T-helper 1 cell treated with Interleukin-12 subunit alpha and Interleukin-12 subunit beta and Interleukin-4 antibody, amounts not matched to agents 30 μg/mL and 1 μg/mL, for 36 hours (primary cell): ENCODE measurements at regions not wholly inside any gene's neighbourhood (a gene's known extent, or its start where the extent isn't known, plus 50 kb on each side); places are given as distances from the start of the nearest gene placed in this dataset.
"Not testable (repeated sequence)": the region's sequence is repeated elsewhere in the genome, so short reads cannot be mapped to it uniquely, and the experiment has no call there.

ENCODE experiments used
- H3K27ac Mint-ChIP-seq: one replicate; pipeline ENCODE4 v1.8.0; 2021; ENCODE audit warnings: mild to moderate bottlenecking, mixed read lengths
- H3K27me3 Mint-ChIP-seq: one replicate; pipeline ENCODE4 v1.8.0; 2021; ENCODE audit warnings: low read depth, mixed read lengths
- H3K36me3 Mint-ChIP-seq: one replicate; pipeline ENCODE4 v1.8.0; 2021; ENCODE audit warnings: low read depth, mixed read lengths
- H3K4me1 Mint-ChIP-seq: one replicate; pipeline ENCODE4 v1.8.0; 2021; ENCODE audit warnings: low read depth, mixed read lengths
- H3K4me3 Mint-ChIP-seq: one replicate; pipeline ENCODE4 v1.8.0; 2021; ENCODE audit warnings: mild to moderate bottlenecking, moderate library complexity, mixed read lengths
- H3K9me3 Mint-ChIP-seq: one replicate; pipeline ENCODE4 v1.8.0; 2021; ENCODE audit warnings: mixed read lengths

- H3K9me3 Mint-ChIP-seq, result peaks cover 17% of the 10 kb centered on the region
- H3K27ac Mint-ChIP-seq, result no peak overlapping the region
- H3K27me3 Mint-ChIP-seq, result no peaks in the 10 kb centered on the region
- H3K4me1 Mint-ChIP-seq, result no peaks in the 10 kb centered on the region
- H3K4me3 Mint-ChIP-seq, result no peak overlapping the region
- H3K36me3 Mint-ChIP-seq, result no peaks in the 10 kb centered on the region
Measured at GRCh38 chr16:65388592-65388991, 266.7 kb upstream of the CDH11 start.

- Mint-ChIP-seq H3K27ac (no peak overlapping the region), H3K36me3 (no peaks in the 10 kb centered on the region), H3K27me3 (no peaks in the 10 kb centered on the region), H3K9me3 (peaks cover 18% of the 10 kb centered on the region), H3K4me1 (no peaks in the 10 kb centered on the region), H3K4me3 (no peak overlapping the region)
Measured at GRCh38 chr16:65386672-65387071, 264.8 kb upstream of the CDH11 start.

DNA sequence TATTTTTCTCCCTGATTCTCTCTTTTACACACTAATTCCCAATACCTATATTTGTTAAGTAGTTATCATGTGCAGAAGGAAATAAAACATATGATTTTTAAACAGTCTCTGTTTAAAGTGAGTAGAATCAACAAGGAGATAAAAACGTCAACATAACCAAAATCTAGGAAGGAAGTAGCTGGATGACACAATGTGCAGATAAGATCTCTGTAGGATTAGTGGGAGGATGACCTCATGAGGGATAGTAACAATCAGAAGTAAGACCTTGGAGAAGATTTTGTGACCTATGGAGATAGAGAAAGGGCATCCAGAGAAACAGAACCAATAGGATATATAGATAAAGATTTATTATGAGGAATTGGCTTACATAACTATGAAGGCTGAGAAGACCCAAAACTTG is 262.6 kb upstream of the CDH11 start:
- Mint-ChIP-seq H3K27me3 (no peaks in the 10 kb centered on the region), H3K4me1 (no peaks in the 10 kb centered on the region), H3K36me3 (no peaks in the 10 kb centered on the region), H3K4me3 (no peak overlapping the region), H3K9me3 (peaks cover 18% of the 10 kb centered on the region), H3K27ac (no peak overlapping the region)

DNA sequence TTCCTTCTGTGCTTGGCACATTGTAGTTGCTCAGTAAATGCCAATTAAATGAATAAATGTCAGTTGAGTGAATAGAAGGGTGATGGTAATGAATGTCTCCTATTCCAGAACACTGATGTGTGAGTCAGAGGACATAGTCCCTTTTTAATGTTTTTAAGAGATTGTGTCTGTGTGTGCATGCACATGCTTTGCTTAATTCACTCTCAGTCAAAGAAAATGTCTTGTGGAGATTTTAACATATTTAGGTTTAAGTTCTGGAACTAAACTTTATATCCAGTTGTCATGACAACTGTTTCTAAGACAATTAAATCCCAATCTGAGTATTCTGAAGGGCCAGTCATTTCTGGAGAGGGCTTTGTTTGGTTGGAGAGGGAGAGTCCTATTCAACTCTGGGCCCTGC is 255.3 kb upstream of the CDH11 start:
- H3K36me3 Mint-ChIP-seq, result no peaks in the 10 kb centered on the region
- H3K4me1 Mint-ChIP-seq, result no peaks in the 10 kb centered on the region
- peaks cover 7% of the 10 kb centered on the region for H3K9me3 Mint-ChIP-seq
- H3K4me3 Mint-ChIP-seq, result no peak overlapping the region
- H3K27me3 Mint-ChIP-seq, result no peaks in the 10 kb centered on the region
- no peak overlapping the region for H3K27ac Mint-ChIP-seq

DNA sequence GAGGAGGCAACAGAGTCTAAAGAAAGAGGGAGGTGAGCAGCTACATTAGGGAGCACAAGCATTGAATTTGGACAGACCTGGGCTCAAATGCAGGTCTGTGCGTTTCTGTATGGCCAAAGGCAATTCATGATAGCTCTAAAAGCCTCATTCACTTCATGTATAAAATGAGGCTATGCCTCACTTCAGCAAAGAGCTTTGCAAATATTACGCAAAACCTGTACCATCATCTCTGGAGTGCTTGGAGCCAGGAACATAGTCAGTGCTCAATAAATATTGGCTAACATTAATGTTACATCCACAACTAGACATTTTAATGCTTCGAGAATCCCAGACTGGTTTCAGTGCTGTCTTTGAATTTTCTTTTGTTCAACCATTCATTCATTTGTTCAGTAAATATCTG is 254.7 kb upstream of the CDH11 start:
- Mint-ChIP-seq H3K27me3 (no peaks in the 10 kb centered on the region), H3K4me1 (no peaks in the 10 kb centered on the region), H3K9me3 (peaks cover 3% of the 10 kb centered on the region), H3K4me3 (no peak overlapping the region), H3K27ac (no peak overlapping the region), H3K36me3 (no peaks in the 10 kb centered on the region)

GRCh38 chr16:65375651-65376050 is 253.8 kb upstream of the CDH11 start:
- no peaks in the 10 kb centered on the region for H3K27me3 Mint-ChIP-seq
- peaks cover 3% of the 10 kb centered on the region for H3K9me3 Mint-ChIP-seq
- no peak overlapping the region for H3K27ac Mint-ChIP-seq
- H3K4me3 Mint-ChIP-seq, result no peak overlapping the region
- H3K4me1 Mint-ChIP-seq, result no peaks in the 10 kb centered on the region
- H3K36me3 Mint-ChIP-seq, result no peaks in the 10 kb centered on the region

- H3K9me3 Mint-ChIP-seq, result peaks cover 3% of the 10 kb centered on the region
- no peaks in the 10 kb centered on the region for H3K27me3 Mint-ChIP-seq
- no peak overlapping the region for H3K27ac Mint-ChIP-seq
- H3K4me1 Mint-ChIP-seq, result no peaks in the 10 kb centered on the region
- H3K36me3 Mint-ChIP-seq, result no peaks in the 10 kb centered on the region
- H3K4me3 Mint-ChIP-seq, result no peak overlapping the region
Measured at GRCh38 chr16:65373097-65373496, 251.2 kb upstream of the CDH11 start.

- no peaks in the 10 kb centered on the region for H3K27me3 Mint-ChIP-seq
- H3K36me3 Mint-ChIP-seq, result no peaks in the 10 kb centered on the region
- no peak overlapping the region for H3K27ac Mint-ChIP-seq
- peaks cover 3% of the 10 kb centered on the region for H3K9me3 Mint-ChIP-seq
- no peak overlapping the region for H3K4me3 Mint-ChIP-seq
- H3K4me1 Mint-ChIP-seq, result no peaks in the 10 kb centered on the region
Measured at GRCh38 chr16:65372171-65372570, 250.3 kb upstream of the CDH11 start.

DNA sequence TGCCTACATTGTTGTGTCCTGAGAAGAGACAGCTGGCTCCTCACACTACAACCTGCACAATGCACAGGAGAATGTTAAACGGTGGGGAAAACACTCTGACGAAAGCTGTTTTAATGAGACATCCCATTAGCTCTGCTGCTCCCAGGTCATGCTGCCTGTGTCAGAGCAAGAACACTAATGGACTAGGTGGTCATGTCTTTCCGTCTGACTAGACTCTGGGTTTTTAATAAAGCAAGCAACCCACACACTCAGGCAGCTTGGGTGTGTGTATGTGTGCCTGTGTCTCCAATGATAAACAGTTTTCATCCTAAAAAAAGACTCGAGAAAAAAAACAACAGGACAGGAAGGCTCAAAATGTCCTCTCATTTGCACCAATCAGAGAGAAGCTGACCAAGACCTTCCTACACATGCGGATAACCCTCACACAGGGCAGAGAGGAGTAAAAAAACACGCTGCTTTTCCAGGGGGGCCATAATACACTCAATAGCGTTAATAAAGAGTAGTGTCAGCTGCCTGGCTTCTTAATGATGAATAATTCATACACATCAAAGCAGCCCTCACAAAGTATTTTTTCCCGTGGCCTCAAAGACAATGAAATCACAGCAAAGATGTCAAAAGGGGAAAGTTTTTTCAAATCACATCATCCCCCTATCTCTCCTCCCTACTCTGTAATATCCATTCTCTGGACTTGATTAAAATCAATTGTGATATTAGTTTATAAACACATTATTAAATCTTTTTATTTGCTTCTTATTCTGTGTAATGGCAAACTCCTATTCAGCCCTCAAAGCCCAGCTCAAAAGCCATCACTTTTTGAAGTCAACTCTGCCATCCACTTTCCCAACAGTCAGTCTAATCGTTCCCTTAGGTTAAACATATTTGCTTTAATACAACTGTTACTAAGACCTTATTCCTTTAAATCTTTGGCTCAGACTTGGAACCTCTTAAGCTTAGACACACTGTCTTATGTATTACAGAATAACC is 244.2 kb upstream of the CDH11 start:
- Mint-ChIP-seq H3K27me3 (no peaks in the 10 kb centered on the region), H3K4me1 (no peaks in the 10 kb centered on the region), H3K27ac (no peak overlapping the region), H3K36me3 (no peaks in the 10 kb centered on the region), H3K4me3 (no peak overlapping the region), H3K9me3 (no peaks in the 10 kb centered on the region)

- H3K4me3 Mint-ChIP-seq, H3K4me1 Mint-ChIP-seq, H3K27ac Mint-ChIP-seq, H3K36me3 Mint-ChIP-seq, H3K27me3 Mint-ChIP-seq: not testable (repeated sequence)
- peaks cover 19% of the 10 kb centered on the region for H3K9me3 Mint-ChIP-seq
Measured at GRCh38 chr16:65356721-65357120, 234.9 kb upstream of the CDH11 start.

DNA sequence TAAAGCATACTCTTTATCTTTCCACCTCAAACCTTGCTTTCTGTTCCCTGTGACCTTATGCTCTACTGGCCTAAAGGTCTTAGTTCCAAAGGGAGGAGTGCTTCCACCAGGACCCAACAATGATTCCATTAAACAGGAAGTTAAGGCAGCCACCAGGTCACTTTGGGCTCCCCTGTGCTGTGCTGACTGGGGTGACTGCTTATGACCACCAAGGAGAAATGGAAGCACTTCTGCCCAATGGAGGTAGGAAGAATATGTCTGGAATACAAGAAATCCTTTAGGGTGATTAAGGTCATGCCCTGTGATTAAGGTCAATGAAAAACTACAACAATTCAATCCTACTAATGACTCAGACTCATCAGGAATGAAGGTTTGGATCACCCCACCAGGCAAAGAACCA is 233.8 kb upstream of the CDH11 start:
- H3K27me3 Mint-ChIP-seq, result no peaks in the 10 kb centered on the region
- H3K4me1 Mint-ChIP-seq, result no peaks in the 10 kb centered on the region
- peaks cover 19% of the 10 kb centered on the region for H3K9me3 Mint-ChIP-seq
- no peaks in the 10 kb centered on the region for H3K36me3 Mint-ChIP-seq
- H3K27ac Mint-ChIP-seq, result no peak overlapping the region
- H3K4me3 Mint-ChIP-seq, result no peak overlapping the region

GRCh38 chr16:65353183-65353582 is 231.3 kb upstream of the CDH11 start:
- Mint-ChIP-seq H3K27ac (no peak overlapping the region), H3K4me3 (no peak overlapping the region), H3K27me3 (no peaks in the 10 kb centered on the region), H3K4me1 (no peaks in the 10 kb centered on the region), H3K9me3 (peaks cover 19% of the 10 kb centered on the region), H3K36me3 (no peaks in the 10 kb centered on the region)

GRCh38 chr16:65349626-65350025 is 227.8 kb upstream of the CDH11 start:
- Mint-ChIP-seq H3K36me3 (no peaks in the 10 kb centered on the region), H3K27ac (no peak overlapping the region), H3K4me3 (no peak overlapping the region), H3K27me3 (no peaks in the 10 kb centered on the region), H3K4me1 (no peaks in the 10 kb centered on the region), H3K9me3 (peaks cover 17% of the 10 kb centered on the region)

GRCh38 chr16:65343556-65343955 is 221.7 kb upstream of the CDH11 start:
- H3K4me1 Mint-ChIP-seq, result no peaks in the 10 kb centered on the region
- H3K27me3 Mint-ChIP-seq, result no peaks in the 10 kb centered on the region
- no peaks in the 10 kb centered on the region for H3K36me3 Mint-ChIP-seq
- no peak overlapping the region for H3K4me3 Mint-ChIP-seq
- peaks cover 20% of the 10 kb centered on the region for H3K9me3 Mint-ChIP-seq
- H3K27ac Mint-ChIP-seq, result no peak overlapping the region

DNA sequence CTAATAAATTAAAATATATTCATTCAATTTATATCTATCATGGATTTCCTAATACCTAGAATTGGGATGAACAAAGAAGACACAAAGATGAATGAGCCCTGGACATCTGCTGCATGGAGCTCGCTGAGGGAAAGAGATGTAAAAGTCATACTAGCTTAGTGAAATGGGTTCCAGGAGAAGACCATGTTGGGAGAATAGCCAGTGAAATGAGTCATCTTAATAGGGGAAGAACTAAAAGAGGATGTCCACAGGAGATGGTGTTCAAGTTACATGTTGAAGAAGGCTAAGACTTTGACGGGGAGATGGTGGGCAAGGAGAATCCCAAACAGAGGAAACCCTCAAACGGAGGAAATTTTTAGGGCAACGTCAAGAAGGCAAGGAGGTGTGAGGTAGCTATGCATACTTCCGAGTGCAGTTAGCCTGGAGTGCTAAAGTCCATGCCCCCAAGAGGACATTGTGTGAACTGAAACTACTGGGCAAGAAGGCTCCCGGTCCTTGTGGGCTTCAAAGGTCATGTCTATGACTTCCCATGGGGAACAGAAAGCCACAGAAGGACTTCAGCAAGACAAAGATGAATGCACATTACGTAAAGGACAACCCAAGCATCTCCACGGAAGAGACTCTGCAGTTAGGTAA is 220.5 kb upstream of the CDH11 start:
- Mint-ChIP-seq H3K36me3 (no peaks in the 10 kb centered on the region), H3K4me1 (no peaks in the 10 kb centered on the region), H3K9me3 (peaks cover 20% of the 10 kb centered on the region), H3K27ac (no peak overlapping the region), H3K27me3 (no peaks in the 10 kb centered on the region), H3K4me3 (no peak overlapping the region)
